ENCODE measurements at regions not wholly inside any gene's neighbourhood (a gene's known extent, or its start where the extent isn't known, plus 50 kb on each side); places are given as distances from the start of the nearest gene placed in this dataset.

- peaks cover 6% of the 10 kb centered on the region for H3K36me3 Mint-ChIP-seq (ENCODE audit: low read depth)
- peak overlapping the region; percentile 84 for H3K27ac Mint-ChIP-seq (ENCODE audit: unreplicated experiment)
- peaks cover 2% of the 10 kb centered on the region for H3K27me3 Mint-ChIP-seq (ENCODE audit: low read depth)
- DNase-seq (ENCODE audit: low read depth, low spot score) = no peak
- TF ChIP-seq CTCF (conservative IDR thresholded peaks at IDR 0.05) = no peak
- H3K4me1 Mint-ChIP-seq = peaks cover 36% of the 10 kb centered on the region
- H3K9me3 Mint-ChIP-seq = peaks cover 9% of the 10 kb centered on the region
- H3K4me3 Mint-ChIP-seq = no peak overlapping the region
Observed at GRCh38 chr2:237012577-237013267, 73.0 kb upstream of the COPS8 start.

- no peak for TF ChIP-seq CTCF (conservative IDR thresholded peaks at IDR 0.05)
- peaks cover 6% of the 10 kb centered on the region for H3K36me3 Mint-ChIP-seq (ENCODE audit: low read depth)
- no peak for DNase-seq (ENCODE audit: low read depth, low spot score)
- H3K27me3 Mint-ChIP-seq (ENCODE audit: low read depth) = peaks cover 2% of the 10 kb centered on the region
- no peak overlapping the region for H3K4me3 Mint-ChIP-seq
- peaks cover 9% of the 10 kb centered on the region for H3K9me3 Mint-ChIP-seq
- H3K27ac Mint-ChIP-seq (ENCODE audit: unreplicated experiment) = no peak overlapping the region
- peaks cover 32% of the 10 kb centered on the region for H3K4me1 Mint-ChIP-seq
Observed at GRCh38 chr2:237016121-237016915, 69.4 kb upstream of the COPS8 start.

- Mint-ChIP-seq H3K4me3 (no peak overlapping the region), H3K4me1 (peaks cover 13% of the 10 kb centered on the region), H3K27ac (ENCODE audit: unreplicated experiment) (no peak overlapping the region), H3K36me3 (ENCODE audit: low read depth) (peaks cover 3% of the 10 kb centered on the region), H3K9me3 (peaks cover 8% of the 10 kb centered on the region), H3K27me3 (ENCODE audit: low read depth) (peaks cover 2% of the 10 kb centered on the region)
- TF ChIP-seq CTCF (conservative IDR thresholded peaks at IDR 0.05) = no peak
- no peak for DNase-seq (ENCODE audit: low read depth, low spot score)
Observed at GRCh38 chr2:237020090-237020489, 65.6 kb upstream of the COPS8 start.

- H3K4me3 Mint-ChIP-seq = no peak overlapping the region
- H3K4me1 Mint-ChIP-seq = peaks cover 4% of the 10 kb centered on the region
- peaks cover 5% of the 10 kb centered on the region for H3K9me3 Mint-ChIP-seq
- DNase-seq (ENCODE audit: low read depth, low spot score) = no peak
- H3K27ac Mint-ChIP-seq (ENCODE audit: unreplicated experiment) = no peak overlapping the region
- no peaks in the 10 kb centered on the region for H3K27me3 Mint-ChIP-seq (ENCODE audit: low read depth)
- H3K36me3 Mint-ChIP-seq (ENCODE audit: low read depth) = no peaks in the 10 kb centered on the region
- no peak for TF ChIP-seq CTCF (conservative IDR thresholded peaks at IDR 0.05)
Observed at GRCh38 chr2:237022533-237022932, 63.2 kb upstream of the COPS8 start.

GRCh38 chr2:237024255-237024654 lies 61.4 kb upstream of the COPS8 start:
- no peak overlapping the region for H3K4me3 Mint-ChIP-seq
- no peaks in the 10 kb centered on the region for H3K4me1 Mint-ChIP-seq
- H3K36me3 Mint-ChIP-seq (ENCODE audit: low read depth) = no peaks in the 10 kb centered on the region
- peaks cover 5% of the 10 kb centered on the region for H3K9me3 Mint-ChIP-seq
- H3K27ac Mint-ChIP-seq (ENCODE audit: unreplicated experiment) = no peak overlapping the region
- DNase-seq (ENCODE audit: low read depth, low spot score) = no peak
- TF ChIP-seq CTCF (conservative IDR thresholded peaks at IDR 0.05) = no peak
- H3K27me3 Mint-ChIP-seq (ENCODE audit: low read depth) = no peaks in the 10 kb centered on the region

Measured in neural crest cell (in vitro differentiated cells).